Colon (tissue), 2 donors: ENCODE measurements at regions not wholly inside any gene's neighbourhood (a gene's known extent, or its start where the extent isn't known, plus 50 kb on each side); places are given as distances from the start of the nearest gene placed in this dataset.
"Not testable (repeated sequence)": the region's sequence is repeated elsewhere in the genome, so short reads cannot be mapped to it uniquely, and the experiment has no call there.

Source experiments
- FAIRE-seq: peaks from 2 replicates; lab custom pipeline; 2012; peaks lifted over from hg19 to GRCh38; lab: Jason Lieb, UNC
- donor health status: control.
- donor health status: control.

DNA sequence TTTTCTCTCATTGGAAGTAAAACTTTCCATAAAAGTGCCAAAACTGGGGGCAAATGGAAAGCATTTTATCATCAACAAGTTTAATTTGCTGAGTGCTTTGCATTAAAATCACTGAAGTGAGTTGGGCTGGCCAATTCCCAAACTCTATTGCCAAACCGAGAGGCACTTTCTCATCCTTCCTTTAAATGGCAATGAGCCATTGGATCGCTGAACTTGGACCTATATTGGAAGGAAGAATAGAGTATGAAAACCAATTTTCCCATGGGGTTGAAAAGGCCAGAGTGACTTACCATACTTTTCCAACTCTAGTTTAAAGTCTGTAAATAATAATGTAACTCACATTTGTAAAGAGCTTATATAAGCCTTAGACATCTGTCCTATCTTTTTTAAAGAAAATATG lies 189.1 kb upstream of the C1orf87 start:
- FAIRE-seq = no peak

DNA sequence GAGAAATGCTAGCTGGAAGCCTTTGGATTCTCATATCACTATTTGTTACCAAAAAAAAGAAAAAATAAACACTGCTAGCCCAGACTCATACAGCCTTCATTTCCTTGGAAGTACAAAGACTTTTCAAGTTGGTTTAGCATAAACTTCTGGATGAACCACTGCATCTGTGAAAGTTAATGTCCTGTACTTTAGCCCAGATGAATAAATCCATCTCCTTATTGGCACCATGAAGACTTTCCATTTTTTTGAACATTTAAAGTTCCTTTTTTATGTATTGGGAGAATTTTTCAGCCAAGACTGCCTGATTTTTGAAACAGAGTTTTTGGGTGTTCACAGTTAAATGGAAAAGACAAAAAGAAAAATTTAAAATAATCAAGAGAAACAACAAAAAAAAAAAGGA lies 184.0 kb upstream of the C1orf87 start:
- no peak for FAIRE-seq

DNA sequence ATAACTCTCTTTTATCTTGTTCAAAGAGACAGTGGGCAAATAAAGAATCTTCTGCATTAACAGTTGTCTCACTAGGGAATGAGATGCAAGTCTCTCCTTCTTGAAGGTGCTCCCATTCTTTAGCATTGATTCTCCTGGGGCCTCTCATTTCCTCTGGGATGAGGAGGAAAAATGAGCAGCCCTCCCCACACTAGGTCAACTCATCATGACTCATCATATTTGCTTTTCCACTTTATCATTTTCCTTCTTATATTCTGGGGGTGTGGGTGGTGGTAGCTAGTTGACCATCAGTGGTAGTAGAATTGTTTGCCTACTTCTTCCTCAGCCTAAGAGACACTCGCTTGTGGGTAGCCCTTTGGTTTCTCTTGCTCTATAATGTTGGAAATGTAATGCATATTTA lies 182.0 kb upstream of the C1orf87 start:
- no peak for FAIRE-seq

DNA sequence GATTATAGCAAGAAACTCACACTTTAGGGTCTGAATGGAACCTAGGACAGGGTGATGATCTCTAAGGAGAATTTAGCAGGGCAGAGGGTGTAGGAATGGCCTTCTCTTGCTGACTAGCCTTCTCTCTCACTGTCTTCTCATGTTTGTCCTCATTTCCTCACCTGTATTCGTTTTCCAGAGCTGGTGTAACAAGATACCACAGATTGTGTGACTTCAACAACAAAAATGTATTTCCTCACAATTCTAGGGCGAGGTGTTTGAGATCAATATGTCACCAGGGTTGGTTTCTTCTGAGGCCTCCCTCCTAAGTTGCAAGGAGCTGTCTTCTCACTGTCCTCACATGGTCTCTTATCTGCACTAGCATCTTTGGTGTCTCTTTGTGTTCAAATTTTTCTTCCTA lies 177.9 kb upstream of the C1orf87 start:
- no peak for FAIRE-seq

DNA sequence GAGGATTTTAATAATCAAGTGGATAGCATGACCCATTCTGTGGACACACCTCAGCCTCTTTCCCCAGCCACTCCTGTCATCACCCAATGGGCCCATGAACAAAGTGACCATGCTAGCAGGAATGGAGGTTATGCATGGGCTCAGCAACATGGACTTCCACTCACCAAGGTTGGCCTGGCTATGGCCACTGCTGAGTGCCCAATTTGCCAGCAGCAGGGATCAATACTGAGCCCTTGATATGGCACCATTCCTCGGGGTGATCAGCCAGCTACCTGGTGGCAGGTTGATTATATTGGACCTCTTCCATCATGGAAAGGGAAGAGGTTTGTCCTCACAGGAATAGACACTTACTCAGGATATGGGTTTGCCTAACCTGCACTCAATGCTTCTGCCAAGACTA lies 173.9 kb upstream of the C1orf87 start:
- FAIRE-seq = not testable (repeated sequence)

DNA sequence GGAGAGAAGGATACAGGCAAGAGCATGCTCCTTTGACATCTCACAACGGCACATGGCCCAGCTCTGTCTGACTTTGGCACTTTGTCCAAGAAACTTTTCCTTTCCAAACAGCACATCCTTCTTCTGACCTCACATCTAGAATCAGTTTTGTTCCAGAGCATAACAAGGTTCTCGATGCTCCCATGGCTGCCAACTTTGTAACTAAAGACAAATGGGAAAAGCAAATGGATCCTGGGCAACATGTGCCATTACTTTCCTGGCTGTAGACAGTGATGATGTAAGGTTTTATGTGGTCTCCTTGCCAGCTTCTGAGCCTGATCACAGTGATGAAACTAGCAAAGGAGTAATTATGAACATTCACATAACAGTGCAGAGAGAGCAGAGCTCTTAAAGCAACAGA lies 171.8 kb upstream of the C1orf87 start:
- no peak for FAIRE-seq

DNA sequence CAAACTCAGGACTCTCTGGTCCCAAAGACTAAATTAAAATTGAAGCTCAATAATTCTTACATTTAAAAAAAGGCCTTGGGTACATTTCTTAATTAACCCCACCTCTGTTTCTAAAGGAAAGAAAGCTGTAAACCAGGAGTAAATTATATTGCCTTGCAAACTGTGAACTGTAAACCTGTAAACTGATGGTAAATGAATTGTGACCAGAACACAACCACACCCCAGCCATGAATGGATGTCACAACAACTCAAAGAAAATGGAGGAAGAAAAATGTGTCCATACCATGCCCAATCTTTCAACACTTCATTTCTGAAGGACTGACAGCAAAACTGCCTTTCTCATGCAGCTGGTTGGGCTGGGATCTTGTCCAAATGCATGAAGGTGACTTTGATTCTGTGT lies 171.3 kb upstream of the C1orf87 start:
- FAIRE-seq = no peak

DNA sequence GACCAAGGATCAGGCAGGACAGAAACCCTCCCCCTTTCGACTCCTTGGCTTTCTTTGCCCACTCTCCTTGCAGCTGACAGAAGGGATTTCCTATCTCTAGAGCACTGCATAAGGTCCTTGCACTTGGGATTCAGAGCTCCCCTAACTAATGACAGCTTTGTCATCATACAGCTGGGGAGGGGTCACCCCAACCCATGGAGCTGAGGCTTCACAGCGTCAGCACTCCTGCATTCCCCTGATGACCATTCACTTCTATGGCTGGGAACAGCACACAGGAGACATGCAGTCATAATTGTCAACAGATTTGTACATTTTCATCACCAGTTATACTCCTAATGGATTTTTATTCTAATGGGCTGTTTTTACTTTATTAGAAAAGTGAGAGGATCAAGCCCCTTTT lies 161.7 kb upstream of the C1orf87 start:
- no peak for FAIRE-seq

DNA sequence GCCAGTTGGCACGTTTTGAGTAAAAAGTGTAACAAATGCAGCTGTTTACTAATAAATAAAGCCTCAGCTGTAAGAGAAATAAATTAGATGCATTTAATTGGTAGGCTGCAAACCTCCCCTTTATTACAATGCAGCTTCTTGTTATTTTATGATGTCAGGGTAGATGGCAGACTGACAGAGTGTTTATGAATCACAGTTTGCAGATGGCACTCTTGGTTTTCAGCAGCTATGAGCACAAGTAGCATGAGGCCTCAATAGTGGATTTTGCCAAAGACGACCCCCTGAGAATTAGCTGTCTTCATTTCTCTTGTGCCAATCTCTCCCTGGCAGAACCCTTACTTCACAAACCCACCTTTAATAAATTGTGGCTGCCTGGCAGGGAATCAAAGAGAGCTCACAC lies 161.2 kb upstream of the C1orf87 start:
- FAIRE-seq = no peak

DNA sequence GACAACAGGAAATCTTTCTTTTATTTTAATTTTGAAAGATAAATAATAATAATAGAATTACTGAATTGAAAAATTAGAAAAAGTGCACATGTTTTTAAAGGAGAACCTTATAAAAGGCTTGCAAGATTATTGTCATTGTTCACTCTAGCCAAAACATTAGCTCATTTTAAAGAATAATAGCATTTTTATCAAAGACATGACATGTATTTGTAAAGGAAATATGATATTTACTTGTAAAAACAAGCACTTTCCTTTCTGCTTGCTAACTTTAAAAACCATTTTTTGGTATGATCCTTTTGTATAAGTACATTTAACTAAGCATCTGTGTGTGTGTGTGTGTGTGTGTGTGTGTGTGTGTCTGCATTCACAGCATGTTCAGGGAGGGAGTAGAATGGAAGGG lies 156.3 kb upstream of the C1orf87 start:
- no peak for FAIRE-seq

DNA sequence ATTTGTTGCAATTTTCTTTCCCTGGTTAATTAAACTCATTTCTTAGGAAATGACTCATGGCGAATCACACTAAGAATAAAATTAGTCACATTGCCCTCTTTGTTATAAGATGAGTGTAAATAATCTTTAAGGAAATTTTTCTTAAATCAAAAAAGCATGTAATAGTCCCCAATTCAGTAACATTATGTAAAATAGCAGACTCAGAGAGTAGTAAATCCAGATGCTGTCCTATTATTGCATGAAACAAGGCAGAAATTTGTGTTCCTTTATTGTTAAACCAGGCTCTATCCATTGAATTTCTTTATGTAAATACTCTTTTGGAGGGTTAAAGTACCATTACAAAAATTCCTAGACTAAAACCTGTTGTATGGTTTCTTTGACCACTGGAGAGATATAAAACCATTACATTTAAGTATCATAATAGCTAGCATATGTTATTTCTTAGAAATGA lies 154.5 kb upstream of the C1orf87 start:
- FAIRE-seq = no peak

DNA sequence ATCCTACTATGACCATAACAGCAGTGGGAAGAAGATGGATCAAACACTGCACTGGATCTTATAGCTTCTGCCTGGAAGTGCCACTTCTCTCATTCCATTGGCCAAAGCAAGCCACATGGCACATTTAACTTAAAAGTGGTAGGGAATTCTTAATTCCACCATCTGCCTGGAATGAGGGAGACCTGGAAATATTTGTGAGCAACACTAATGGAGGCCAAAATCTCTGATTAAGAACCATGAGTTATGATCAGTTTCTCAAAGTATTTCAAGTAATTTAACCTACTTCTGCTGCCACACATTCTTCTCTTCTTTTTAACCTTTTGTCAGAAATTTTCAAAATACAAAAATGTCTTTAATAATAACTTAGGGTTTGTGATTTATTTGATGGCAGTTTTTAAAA lies 154.0 kb upstream of the C1orf87 start:
- FAIRE-seq = no peak

DNA sequence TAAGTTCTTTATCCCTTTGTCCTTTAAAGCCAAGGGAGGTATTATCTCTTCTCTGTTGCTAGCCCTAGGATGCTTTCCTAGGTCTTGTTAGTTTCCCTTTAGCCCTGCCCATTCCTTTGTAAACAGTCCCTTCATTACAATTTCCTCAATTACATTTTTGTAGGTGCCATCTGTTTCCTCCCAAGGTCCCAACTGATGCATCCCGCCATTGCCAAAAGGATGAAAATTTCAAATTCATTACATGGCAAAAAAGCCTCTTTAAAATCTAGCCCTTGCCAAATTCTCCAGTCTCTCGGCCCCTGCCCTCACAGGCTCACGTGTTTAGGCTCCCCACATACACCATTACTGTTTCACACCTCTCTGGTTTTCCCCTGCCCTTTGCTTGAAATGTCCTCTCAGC lies 151.9 kb upstream of the C1orf87 start:
- FAIRE-seq = no peak

DNA sequence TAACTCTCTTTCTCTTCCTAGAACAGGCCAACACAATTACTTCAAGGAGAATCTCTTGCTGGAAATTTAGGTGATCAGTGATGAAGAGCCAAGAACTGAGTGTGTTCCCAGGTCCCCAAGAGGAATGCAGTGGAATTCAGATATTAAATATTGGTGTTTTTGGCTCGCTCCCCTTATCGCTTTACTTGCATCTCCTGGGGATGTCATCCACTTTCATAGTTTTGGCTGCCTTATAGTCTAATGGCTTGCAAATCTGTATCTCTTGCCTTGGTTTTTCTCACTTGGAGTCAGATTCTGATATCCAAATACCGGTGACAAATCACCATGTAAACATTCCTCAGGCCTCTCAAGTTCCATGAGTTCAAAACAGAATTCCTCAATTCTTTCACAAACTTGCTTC lies 151.0 kb upstream of the C1orf87 start:
- no peak for FAIRE-seq

DNA sequence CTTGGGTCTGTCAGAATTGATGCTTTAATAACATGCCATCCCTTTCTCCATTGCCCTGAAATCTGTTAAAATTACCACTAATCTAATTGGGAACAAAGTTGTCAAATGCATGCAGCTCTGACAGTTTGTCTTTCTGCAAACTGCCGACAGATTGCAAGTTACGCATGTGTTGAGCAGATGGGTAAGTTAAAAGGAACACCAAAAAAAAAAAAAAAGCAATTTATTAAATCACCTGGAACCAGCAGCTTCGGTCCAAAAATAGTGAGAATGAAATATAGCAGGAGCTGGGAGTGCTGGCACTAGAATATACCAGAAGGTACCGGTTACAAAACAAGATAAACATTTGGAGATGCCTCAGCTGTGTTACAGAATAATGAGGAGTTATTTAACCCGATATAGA lies 149.6 kb upstream of the C1orf87 start:
- no peak for FAIRE-seq

DNA sequence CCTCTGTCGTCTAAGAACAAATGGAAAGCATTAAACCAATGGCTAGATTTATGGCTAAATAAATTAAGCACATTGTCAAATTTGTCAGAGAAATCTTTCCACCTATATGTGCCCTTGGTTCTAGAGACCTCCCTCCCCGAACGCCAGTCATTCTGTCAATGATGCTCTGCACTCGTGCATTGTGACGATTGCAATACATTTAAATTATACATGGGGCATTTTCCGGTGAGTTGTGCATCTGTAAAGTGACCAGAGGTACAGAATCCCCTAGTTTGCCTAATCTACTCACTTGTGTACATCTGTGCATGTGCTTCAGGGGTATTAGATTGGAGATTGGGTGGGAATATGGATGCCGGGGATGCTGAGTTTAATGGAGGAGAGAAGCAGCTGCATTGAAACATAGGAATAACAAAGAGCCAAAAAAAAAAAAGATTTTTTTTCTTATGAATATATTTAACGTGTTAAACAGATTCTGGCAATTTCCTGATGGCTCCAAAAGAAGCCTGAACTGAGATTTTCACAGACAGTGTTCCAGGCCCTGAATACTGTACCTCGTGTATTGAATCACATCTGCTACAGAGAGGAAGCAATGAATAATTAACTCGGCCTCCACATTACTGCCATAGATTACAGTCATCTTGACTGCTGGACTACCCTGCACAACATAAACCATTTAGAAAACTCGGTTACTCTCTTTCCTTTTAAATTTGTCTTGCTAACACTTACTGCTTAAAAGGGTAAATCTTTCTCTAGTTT lies 149.0 kb upstream of the C1orf87 start:
- no peak for FAIRE-seq

DNA sequence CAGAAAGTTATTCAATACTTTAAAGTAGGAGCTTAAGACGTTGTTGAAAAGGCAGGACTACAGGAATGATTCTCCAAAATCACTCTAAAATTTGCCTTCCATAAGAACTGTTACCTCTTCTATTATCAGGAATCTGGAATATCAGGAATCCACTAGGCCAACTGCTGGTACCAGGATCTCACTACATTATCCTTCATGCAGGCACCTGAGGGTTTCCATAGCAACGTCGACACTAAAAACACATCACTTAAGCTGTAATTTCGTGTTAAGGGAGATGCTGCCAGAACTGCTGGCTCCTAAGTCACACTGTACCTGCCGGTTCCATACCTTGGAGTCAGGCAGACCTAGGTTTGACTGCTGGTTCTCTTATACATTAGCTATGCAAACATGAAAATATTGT lies 139.7 kb upstream of the C1orf87 start:
- no peak for FAIRE-seq

DNA sequence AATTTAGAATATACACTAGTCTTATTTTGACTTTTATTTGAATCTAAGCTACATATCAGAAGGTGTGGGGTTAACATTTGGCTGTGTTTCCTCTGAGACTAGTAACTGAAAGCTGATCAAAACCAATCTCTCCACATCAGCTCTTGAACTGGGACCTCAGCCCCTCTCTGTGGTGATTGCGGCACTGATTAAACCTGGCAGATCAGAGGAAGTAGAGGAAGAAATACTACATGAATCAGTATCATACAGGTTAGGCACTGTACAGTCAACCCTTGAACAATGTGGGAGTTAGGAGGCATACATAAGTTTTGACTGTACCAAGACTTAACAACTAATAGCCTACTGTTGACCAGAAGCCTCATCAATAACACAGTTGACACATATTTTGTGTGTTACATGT lies 122.5 kb upstream of the C1orf87 start:
- FAIRE-seq = no peak

DNA sequence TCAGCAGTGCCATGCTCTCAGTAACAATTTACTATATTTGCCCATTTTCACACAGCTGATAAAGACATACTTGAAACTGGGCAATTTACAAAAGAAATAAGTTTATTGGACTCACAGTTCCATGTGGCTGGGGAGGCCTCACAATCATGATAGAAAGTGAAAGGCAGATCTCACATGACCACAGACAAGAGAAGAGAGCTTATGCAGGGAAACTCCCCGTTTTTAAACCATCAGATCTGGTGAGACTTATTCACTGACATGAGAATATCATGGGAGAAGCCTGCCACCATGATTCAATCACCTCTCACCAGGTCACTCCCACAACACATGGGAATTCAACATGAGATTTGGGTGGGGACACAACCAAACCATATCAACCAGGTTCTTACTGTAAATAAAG lies 112.1 kb upstream of the C1orf87 start:
- FAIRE-seq = no peak

DNA sequence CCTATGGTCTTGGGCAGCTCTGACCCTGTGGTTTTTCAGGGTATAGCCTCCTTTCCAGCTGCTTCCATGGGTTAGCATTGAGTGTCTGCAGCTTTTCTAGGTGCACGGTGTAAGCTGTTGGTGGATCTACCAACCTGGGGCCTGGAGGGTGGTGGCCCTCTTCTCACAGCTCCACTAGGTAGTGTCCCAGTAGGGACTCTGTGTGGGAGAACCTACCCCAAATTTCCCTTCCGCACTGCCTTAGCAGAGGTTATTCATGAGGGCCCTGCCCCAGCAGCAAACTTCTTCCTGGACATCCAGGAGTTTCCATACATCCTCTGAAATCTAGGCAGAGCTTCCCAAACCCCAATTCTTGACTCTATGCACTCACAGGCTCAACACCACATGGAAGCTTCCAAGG lies 111.0 kb upstream of the C1orf87 start:
- FAIRE-seq = no peak

DNA sequence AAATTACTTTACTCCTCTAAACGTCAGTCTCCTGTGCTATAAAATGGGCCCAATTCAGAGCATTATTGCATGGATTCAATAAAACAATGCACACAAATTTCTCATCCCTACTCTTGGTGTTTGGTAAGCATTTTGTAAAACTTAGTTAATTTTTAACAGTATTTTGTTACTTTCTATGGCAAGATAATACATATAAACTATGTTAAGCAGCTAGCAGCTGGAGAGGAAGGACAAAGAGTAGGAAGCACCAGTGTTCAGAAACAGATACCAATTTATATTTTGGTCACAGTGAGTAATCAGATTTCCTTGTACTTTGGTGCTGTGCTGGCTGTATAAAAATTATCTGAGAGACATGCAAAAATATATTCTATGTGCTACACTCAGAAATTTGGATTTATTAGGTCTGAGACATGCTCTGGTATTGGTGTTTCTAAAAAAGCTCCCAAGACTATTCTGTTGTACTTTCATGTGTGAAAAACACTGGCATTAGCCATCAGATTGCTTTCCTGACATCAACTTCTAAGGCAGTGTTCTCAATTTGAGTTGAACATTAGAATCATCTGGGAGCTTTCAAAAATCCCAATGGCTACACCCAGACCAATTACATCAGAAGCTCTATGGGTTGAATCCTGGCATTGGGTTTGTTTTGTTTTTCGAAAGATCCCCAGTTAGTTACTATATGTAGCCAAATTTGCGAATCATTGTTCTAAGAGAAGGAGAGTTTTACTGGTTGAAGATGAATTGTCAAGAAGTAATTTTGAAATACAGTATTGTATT lies 100.3 kb upstream of the C1orf87 start:
- no peak for FAIRE-seq

DNA sequence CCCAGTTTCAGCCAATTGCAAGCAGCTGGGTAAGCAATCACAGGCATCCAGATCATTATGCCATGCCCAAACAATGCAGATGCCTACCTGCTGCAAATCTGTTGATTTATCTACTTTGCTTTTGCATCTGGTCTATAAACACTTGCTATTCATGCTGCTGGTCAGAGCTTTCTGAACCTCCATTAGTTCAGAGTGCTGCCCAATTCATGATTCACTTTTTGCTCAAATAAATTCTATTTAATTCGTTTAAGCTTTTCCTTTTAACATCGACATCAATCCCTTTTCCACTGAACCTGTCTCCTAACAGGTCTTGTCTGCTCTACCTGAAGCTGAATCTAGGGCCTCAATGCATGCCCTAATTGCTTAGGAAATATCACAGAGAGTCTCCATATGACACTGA lies 99.4 kb upstream of the C1orf87 start:
- FAIRE-seq = no peak

DNA sequence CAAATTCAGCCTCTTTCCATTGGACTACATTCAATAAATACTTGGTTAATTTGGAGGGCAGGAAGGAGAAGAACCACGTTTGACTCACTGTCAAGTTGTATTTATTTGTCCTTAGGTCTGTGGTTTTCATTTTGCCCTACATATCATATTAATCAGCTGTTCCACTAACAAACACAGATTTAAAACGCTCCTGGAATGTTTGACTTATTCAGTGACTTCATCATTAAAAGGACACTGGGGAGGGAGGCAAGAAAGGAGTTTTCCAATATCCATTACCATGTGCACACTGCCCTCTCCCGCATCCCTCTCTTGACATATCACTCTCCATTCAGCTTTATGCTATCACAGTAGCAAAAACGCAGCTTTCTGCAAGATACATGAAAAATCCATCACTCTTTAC lies 98.2 kb upstream of the C1orf87 start:
- FAIRE-seq = no peak

DNA sequence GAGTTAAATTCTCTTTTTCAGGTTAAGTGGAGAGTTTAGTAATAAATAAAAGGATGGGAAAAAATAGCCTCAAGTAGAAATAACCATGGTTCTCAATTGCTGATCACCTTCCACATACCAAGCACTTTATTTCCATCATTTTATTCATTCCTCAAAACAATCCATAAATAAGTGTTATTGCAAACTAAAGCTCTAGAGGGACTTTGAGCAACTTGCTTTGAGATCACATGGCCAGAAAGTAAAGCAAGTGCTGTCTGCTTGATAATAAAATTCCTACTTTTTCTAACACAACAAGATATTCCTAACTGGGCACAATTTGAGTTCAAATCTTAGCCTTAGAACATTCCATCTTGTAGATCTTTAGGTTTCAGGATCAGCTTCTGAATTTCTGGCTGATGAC lies 97.1 kb upstream of the C1orf87 start:
- no peak for FAIRE-seq
